ENCODE measurements at regions not wholly inside any gene's neighbourhood (a gene's known extent, or its start where the extent isn't known, plus 50 kb on each side); places are given as distances from the start of the nearest gene placed in this dataset.

DNA sequence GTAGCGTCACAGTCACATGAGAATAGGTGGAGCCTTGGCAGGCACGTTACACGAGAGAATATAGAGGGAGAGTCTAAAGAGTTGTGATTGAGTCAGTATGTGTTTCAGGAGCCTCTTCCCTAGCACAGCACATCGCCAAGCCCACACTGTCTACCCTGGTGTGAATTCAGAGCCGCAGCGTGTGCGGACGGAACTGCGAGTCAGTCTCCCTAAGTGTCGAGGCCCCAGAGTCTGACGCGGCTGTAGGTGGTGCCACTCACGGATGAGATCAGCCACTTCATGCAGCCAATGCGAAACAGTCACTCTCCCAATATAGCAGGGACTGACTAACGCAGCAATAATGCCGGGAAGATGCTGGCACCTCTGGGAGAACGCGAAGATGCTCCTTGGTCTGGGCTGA is 587.3 kb upstream of the ID2 start:
- no peaks in the 10 kb centered on the region for H3K27me3 ChIP-seq (ENCODE audit: control insufficient read depth in 2 of 2, insufficient read depth in 2 of 2, low read length in 2 of 2)
- H3K36me3 ChIP-seq (replicated peaks in 1 of 2; ENCODE audit: control insufficient read depth in 1 of 2, insufficient read depth in 2 of 2, low read length in 2 of 2), result no peaks in the 10 kb centered on the region
- intact Hi-C loops (cut with micrococcal nuclease), result no loop called here
- no peak overlapping the region for H3K4me2 ChIP-seq (replicated peaks; ENCODE audit: extremely low read depth, low read length, poor library complexity, severe bottlenecking)
- Mint-ChIP-seq H3K27me3 (ENCODE audit: low read depth in 3 of 3) (peaks cover 0 to 2% (median 0%) of the 10 kb centered on the region in 3 donors), H3K9me3 (peaks cover 0 to 8% (median 0%) of the 10 kb centered on the region in 7 donors), H3K27ac (no peak overlapping the region), H3K4me3 (no peak overlapping the region), H3K4me1 (no peaks in the 10 kb centered on the region), H3K36me3 (peaks cover 0 to 4% of the 10 kb centered on the region in 2 donors)
- no peaks in the 10 kb centered on the region for H3K79me2 ChIP-seq (ENCODE audit: insufficient read depth, low read length)
- peaks cover 13 to 15% of the 10 kb centered on the region in 2 donors for H3K4me1 ChIP-seq (ENCODE audit: control insufficient read depth in 1 of 2, insufficient read depth in 2 of 2, low read length in 2 of 2)
- no peaks in the 10 kb centered on the region for H3K9me3 ChIP-seq (replicated peaks in 1 of 2; ENCODE audit: control insufficient read depth in 1 of 2, insufficient read depth in 1 of 2, low read length in 2 of 2)
- 100% methylated on average over 10 of the region's 18 CpGs for WGBS (ENCODE audit: insufficient coverage)
- no peak overlapping the region for H3K9ac ChIP-seq (ENCODE audit: insufficient read depth, low read length, poor library complexity, severe bottlenecking)
- no peak overlapping the region for H3K27ac ChIP-seq (ENCODE audit: low read depth in 1 of 2, low read length in 2 of 2)
- TF ChIP-seq, protein P1, sequence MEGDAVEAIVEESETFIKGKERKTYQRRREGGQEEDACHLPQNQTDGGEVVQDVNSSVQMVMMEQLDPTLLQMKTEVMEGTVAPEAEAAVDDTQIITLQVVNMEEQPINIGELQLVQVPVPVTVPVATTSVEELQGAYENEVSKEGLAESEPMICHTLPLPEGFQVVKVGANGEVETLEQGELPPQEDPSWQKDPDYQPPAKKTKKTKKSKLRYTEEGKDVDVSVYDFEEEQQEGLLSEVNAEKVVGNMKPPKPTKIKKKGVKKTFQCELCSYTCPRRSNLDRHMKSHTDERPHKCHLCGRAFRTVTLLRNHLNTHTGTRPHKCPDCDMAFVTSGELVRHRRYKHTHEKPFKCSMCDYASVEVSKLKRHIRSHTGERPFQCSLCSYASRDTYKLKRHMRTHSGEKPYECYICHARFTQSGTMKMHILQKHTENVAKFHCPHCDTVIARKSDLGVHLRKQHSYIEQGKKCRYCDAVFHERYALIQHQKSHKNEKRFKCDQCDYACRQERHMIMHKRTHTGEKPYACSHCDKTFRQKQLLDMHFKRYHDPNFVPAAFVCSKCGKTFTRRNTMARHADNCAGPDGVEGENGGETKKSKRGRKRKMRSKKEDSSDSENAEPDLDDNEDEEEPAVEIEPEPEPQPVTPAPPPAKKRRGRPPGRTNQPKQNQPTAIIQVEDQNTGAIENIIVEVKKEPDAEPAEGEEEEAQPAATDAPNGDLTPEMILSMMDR (IDR thresholded peaks at IDR 0.05), result no peak
- DNase-seq, result no peak
- H2AFZ ChIP-seq (ENCODE audit: insufficient read depth, low read depth, low read length, poor library complexity, severe bottlenecking), result no peak overlapping the region
- H4K20me1 ChIP-seq (ENCODE audit: insufficient read depth, low read length), result no peaks in the 10 kb centered on the region
- no peak overlapping the region for H3K4me3 ChIP-seq (replicated peaks in 1 of 3; ENCODE audit: low read depth in 2 of 3, low read length in 3 of 3)

DNA sequence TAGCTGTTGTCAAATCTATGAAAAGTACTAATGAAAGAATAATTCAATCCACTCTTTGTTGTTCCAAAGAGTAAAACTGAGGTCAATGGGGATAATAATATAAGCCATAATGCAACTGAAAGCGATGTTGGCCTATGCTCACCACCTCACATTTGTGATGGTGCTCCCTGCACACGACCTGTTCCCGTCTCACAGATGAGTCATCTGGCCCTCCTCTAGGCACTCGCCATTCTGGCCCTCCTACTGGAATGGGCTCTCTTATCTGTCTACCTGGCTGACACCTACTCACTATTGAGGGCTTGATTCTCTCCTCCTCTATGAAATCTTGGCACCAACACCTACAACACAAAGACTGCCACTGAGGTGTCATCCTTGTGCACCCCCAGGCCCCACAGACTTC is 585.9 kb upstream of the ID2 start:
- H3K4me3 Mint-ChIP-seq, result no peak overlapping the region
- Histone ChIP-seq H2AFZ (ENCODE audit: insufficient read depth, low read depth, low read length, poor library complexity, severe bottlenecking) (no peak overlapping the region), H4K20me1 (ENCODE audit: insufficient read depth, low read length) (no peaks in the 10 kb centered on the region), H3K4me2 (replicated peaks; ENCODE audit: extremely low read depth, low read length, poor library complexity, severe bottlenecking) (no peak overlapping the region), H3K4me3 (replicated peaks in 1 of 3; ENCODE audit: low read depth in 2 of 3, low read length in 3 of 3) (no peak overlapping the region), H3K36me3 (replicated peaks in 1 of 2; ENCODE audit: control insufficient read depth in 1 of 2, insufficient read depth in 2 of 2, low read length in 2 of 2) (no peaks in the 10 kb centered on the region), H3K9me3 (replicated peaks in 1 of 2; ENCODE audit: control insufficient read depth in 1 of 2, insufficient read depth in 1 of 2, low read length in 2 of 2) (no peaks in the 10 kb centered on the region), H3K27ac (ENCODE audit: low read depth in 1 of 2, low read length in 2 of 2) (no peak overlapping the region), H3K27me3 (ENCODE audit: control insufficient read depth in 2 of 2, insufficient read depth in 2 of 2, low read length in 2 of 2) (no peaks in the 10 kb centered on the region), H3K79me2 (ENCODE audit: insufficient read depth, low read length) (no peaks in the 10 kb centered on the region), H3K9ac (ENCODE audit: insufficient read depth, low read length, poor library complexity, severe bottlenecking) (no peak overlapping the region), H3K4me1 (ENCODE audit: control insufficient read depth in 1 of 2, insufficient read depth in 2 of 2, low read length in 2 of 2) (peaks cover 6 to 7% of the 10 kb centered on the region in 2 donors)
- H3K9me3 Mint-ChIP-seq, result peaks cover 0 to 8% (median 0%) of the 10 kb centered on the region in 7 donors
- peaks cover 0 to 4% of the 10 kb centered on the region in 2 donors for H3K36me3 Mint-ChIP-seq
- no peak for DNase-seq
- peaks cover 0 to 2% (median 0%) of the 10 kb centered on the region in 3 donors for H3K27me3 Mint-ChIP-seq (ENCODE audit: low read depth in 3 of 3)
- H3K4me1 Mint-ChIP-seq, result no peaks in the 10 kb centered on the region
- WGBS (ENCODE audit: insufficient coverage), result 100% methylated on average over 3 of the region's 4 CpGs
- H3K27ac Mint-ChIP-seq, result no peak overlapping the region
- intact Hi-C loops (cut with micrococcal nuclease), result no loop called here
- TF ChIP-seq, protein P1 (IDR thresholded peaks at IDR 0.05), result no peak

Data from CD14-positive monocyte (primary cell).